ENCODE measurements at regions not wholly inside any gene's neighbourhood (a gene's known extent, or its start where the extent isn't known, plus 50 kb on each side); places are given as distances from the start of the nearest gene placed in this dataset.

- peak; percentile 11 for DNase-seq (ENCODE audit: low read depth)
- TF ChIP-seq, protein P1, sequence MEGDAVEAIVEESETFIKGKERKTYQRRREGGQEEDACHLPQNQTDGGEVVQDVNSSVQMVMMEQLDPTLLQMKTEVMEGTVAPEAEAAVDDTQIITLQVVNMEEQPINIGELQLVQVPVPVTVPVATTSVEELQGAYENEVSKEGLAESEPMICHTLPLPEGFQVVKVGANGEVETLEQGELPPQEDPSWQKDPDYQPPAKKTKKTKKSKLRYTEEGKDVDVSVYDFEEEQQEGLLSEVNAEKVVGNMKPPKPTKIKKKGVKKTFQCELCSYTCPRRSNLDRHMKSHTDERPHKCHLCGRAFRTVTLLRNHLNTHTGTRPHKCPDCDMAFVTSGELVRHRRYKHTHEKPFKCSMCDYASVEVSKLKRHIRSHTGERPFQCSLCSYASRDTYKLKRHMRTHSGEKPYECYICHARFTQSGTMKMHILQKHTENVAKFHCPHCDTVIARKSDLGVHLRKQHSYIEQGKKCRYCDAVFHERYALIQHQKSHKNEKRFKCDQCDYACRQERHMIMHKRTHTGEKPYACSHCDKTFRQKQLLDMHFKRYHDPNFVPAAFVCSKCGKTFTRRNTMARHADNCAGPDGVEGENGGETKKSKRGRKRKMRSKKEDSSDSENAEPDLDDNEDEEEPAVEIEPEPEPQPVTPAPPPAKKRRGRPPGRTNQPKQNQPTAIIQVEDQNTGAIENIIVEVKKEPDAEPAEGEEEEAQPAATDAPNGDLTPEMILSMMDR (conservative IDR thresholded peaks at IDR 0.05; ENCODE audit: low read depth, low read length): no peak
- no peak overlapping the region for H3K4me3 ChIP-seq (ENCODE audit: low read depth, low read length)
Measured at GRCh38 chr2:160564591-160564990, 71.0 kb upstream of the RBMS1 start.

DNA sequence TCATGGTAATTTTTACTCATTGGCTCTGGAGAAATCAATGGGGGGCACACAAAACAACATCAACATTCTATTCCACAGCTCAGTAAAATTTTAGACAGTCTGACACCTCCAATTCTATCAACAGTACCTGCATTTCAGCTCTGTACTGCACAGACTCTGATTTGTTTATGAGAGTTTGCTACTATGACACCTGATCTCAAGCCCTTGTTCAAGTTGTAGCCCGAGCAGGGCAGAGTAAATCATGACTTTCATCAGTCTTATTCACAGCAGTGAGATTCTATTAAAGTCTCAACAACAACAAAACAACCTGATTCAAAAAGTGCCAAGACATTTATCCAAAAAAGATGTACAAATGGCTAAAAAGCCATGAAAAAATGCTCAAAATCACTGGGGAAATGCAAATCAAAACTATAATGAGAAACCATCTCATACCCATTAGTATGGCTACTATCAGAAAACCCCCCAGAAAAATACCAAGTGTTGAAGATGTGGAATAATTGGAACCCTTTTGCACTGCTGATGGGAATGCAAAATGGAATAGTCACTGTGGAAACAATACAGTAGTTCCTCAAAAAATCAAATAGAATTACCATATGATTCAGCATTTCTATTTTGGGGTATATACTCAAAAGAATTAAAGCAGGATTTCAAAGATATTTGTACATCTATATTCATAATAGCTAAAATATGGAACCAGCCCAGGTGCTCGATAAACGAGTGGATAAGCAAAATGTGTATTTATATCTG is 71.7 kb upstream of the RBMS1 start:
- no peak overlapping the region for H3K4me3 ChIP-seq (ENCODE audit: low read depth, low read length)
- TF ChIP-seq, protein P1 (conservative IDR thresholded peaks at IDR 0.05; ENCODE audit: low read depth, low read length): no peak
- no peak for DNase-seq (ENCODE audit: low read depth)

DNA sequence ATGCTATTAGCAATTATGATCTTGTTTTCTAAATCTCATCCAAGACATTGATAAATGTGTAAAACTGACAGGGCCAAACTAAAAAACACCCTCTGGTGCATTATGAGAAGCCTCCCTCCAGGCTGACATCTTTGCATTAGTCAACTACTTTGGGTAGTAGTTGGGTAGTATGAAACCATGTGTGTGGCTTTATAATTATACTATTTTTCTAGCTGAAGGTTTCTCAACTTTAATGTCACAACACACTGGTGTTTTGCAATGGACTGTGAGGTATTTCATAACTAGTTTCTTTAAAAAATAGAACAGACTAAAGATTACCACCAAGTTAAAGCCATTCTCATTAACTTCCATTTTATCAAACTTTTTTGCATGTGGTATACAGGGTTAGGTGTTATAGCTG is 73.1 kb upstream of the RBMS1 start:
- TF ChIP-seq, protein P1 (conservative IDR thresholded peaks at IDR 0.05; ENCODE audit: low read depth, low read length): no peak
- no peak overlapping the region for H3K4me3 ChIP-seq (ENCODE audit: low read depth, low read length)
- DNase-seq (ENCODE audit: low read depth): peak; percentile 77

- H3K4me3 ChIP-seq (ENCODE audit: low read depth, low read length): no peak overlapping the region
- no peak for DNase-seq (ENCODE audit: low read depth)
- TF ChIP-seq, protein P1 (conservative IDR thresholded peaks at IDR 0.05; ENCODE audit: low read depth, low read length): no peak
Measured at GRCh38 chr2:160568856-160569255, 75.2 kb upstream of the RBMS1 start.

GRCh38 chr2:160570376-160570775 is 76.8 kb upstream of the RBMS1 start:
- TF ChIP-seq, protein P1 (conservative IDR thresholded peaks at IDR 0.05; ENCODE audit: low read depth, low read length): no peak
- H3K4me3 ChIP-seq (ENCODE audit: low read depth, low read length): no peak overlapping the region
- no peak for DNase-seq (ENCODE audit: low read depth)

GRCh38 chr2:160574468-160575140 is 81.0 kb upstream of the RBMS1 start:
- TF ChIP-seq, protein P1 (conservative IDR thresholded peaks at IDR 0.05; ENCODE audit: low read depth, low read length): no peak
- DNase-seq (ENCODE audit: low read depth): peak; percentile 81
- no peak overlapping the region for H3K4me3 ChIP-seq (ENCODE audit: low read depth, low read length)

Measured in choroid plexus epithelial cell (primary cell).